Astrocyte of the cerebellum (primary cell): ENCODE measurements at regions not wholly inside any gene's neighbourhood (a gene's known extent, or its start where the extent isn't known, plus 50 kb on each side); places are given as distances from the start of the nearest gene placed in this dataset.

Experiments used
- DNase-seq: peaks from one replicate; pipeline ENCODE4 v3.0.0-alpha.2; 2011; ENCODE audit warnings: low read depth
- H3K4me3 ChIP-seq: 2 replicates; pipeline ENCODE4 v1.5.1; 2011; ENCODE audit warnings: mild to moderate bottlenecking, low read depth, low read length, moderate library complexity
- CTCF ChIP-seq: IDR thresholded peaks from 2 replicates; pipeline ENCODE4 v1.5.1; 2012; ENCODE audit warnings: low read length, low read depth, moderate library complexity, mild to moderate bottlenecking; ENCODE audit errors: missing control alignments
- in situ Hi-C: cut with HindIII; loops from 2 replicates; pipeline ENCODE4 v1.10.0; 2017; ENCODE audit warnings: low sequenced_read_pairs

- H3K4me3 ChIP-seq = no peak overlapping the region
- DNase-seq = no peak
- no peak for TF ChIP-seq CTCF
- in situ Hi-C loops = no loop called here
Measured at GRCh38 chr18:53753601-53754000, 470.9 kb downstream of the MBD2 start.

- in situ Hi-C loops = no loop called here
- no peak for DNase-seq
- H3K4me3 ChIP-seq = no peak overlapping the region
- no peak for TF ChIP-seq CTCF
Measured at GRCh38 chr18:53752781-53753367, 471.6 kb downstream of the MBD2 start.

GRCh38 chr18:53749766-53750165 lies 474.7 kb downstream of the MBD2 start:
- no peak for DNase-seq
- no peak for TF ChIP-seq CTCF
- H3K4me3 ChIP-seq = no peak overlapping the region
- in situ Hi-C loops = no loop called here

- in situ Hi-C loops = no loop called here
- no peak for DNase-seq
- TF ChIP-seq CTCF = no peak
- H3K4me3 ChIP-seq = no peak overlapping the region
Measured at GRCh38 chr18:53747663-53748160, 476.8 kb downstream of the MBD2 start.

GRCh38 chr18:53747210-53747609 lies 477.3 kb downstream of the MBD2 start:
- DNase-seq = no peak
- H3K4me3 ChIP-seq = no peak overlapping the region
- in situ Hi-C loops = no loop called here
- no peak for TF ChIP-seq CTCF

- no peak for TF ChIP-seq CTCF
- no peak overlapping the region for H3K4me3 ChIP-seq
- in situ Hi-C loops = no loop called here
- no peak for DNase-seq
Measured at GRCh38 chr18:53745986-53746385, 478.5 kb downstream of the MBD2 start.
